AG08396 (cell line): ENCODE measurements at regions not wholly inside any gene's neighbourhood (a gene's known extent, or its start where the extent isn't known, plus 50 kb on each side); places are given as distances from the start of the nearest gene placed in this dataset.
"Not testable (repeated sequence)": the region's sequence is repeated elsewhere in the genome, so short reads cannot be mapped to it uniquely, and the experiment has no call there.

Experiments
- DNase-seq: peaks from one replicate; pipeline ENCODE4 v3.0.0; 2012; ENCODE audit warnings: low spot score, mixed read lengths

- DNase-seq: no peak
These were observed 56.2 kb downstream of the TAF11L14 start for GRCh38 chr5:17690473-17690872.

GRCh38 chr5:17691762-17692161 lies 57.5 kb downstream of the TAF11L14 start:
- no peak for DNase-seq

- DNase-seq: no peak
These were observed 60.1 kb downstream of the TAF11L14 start for GRCh38 chr5:17694371-17694770.

GRCh38 chr5:17694914-17695313 lies 60.7 kb downstream of the TAF11L14 start:
- DNase-seq: no peak

- no peak for DNase-seq
These were observed 62.4 kb downstream of the TAF11L14 start for GRCh38 chr5:17696627-17697026.

GRCh38 chr5:17697671-17698070 lies 63.4 kb downstream of the TAF11L14 start:
- no peak for DNase-seq

- no peak for DNase-seq
These were observed 74.9 kb downstream of the TAF11L14 start for GRCh38 chr5:17709011-17709710.

GRCh38 chr5:17713301-17713700 lies 79.0 kb downstream of the TAF11L14 start:
- no peak for DNase-seq

- DNase-seq: no peak
These were observed 79.9 kb downstream of the TAF11L14 start for GRCh38 chr5:17714186-17714585.

GRCh38 chr5:17719592-17719991 lies 85.3 kb downstream of the TAF11L14 start:
- no peak for DNase-seq

- no peak for DNase-seq
These were observed 85.8 kb downstream of the TAF11L14 start for GRCh38 chr5:17720071-17720470.

GRCh38 chr5:17723876-17724275 lies 89.6 kb downstream of the TAF11L14 start:
- DNase-seq: no peak

GRCh38 chr5:17727098-17727497 lies 92.8 kb downstream of the TAF11L14 start:
- no peak for DNase-seq

- no peak for DNase-seq
These were observed 96.2 kb downstream of the TAF11L14 start for GRCh38 chr5:17730421-17730820.

- no peak for DNase-seq
These were observed 98.2 kb downstream of the TAF11L14 start for GRCh38 chr5:17732351-17732923.

- DNase-seq: no peak
These were observed 99.8 kb downstream of the TAF11L14 start for GRCh38 chr5:17734011-17734410.

- DNase-seq: no peak
These were observed 101.5 kb downstream of the TAF11L14 start for GRCh38 chr5:17735761-17736160.

- DNase-seq: no peak
These were observed 102.8 kb downstream of the TAF11L14 start for GRCh38 chr5:17737092-17737491.

GRCh38 chr5:17738446-17738845 lies 104.2 kb downstream of the TAF11L14 start:
- DNase-seq: no peak

GRCh38 chr5:17743580-17744435 lies 109.5 kb downstream of the TAF11L14 start:
- no peak for DNase-seq

GRCh38 chr5:17748201-17748600 lies 113.9 kb downstream of the TAF11L14 start:
- DNase-seq: no peak

- DNase-seq: no peak
These were observed 114.7 kb downstream of the TAF11L14 start for GRCh38 chr5:17748941-17749340.

GRCh38 chr5:17755406-17755805 lies 121.1 kb downstream of the TAF11L14 start:
- DNase-seq: not testable (repeated sequence)
